ENCODE measurements at regions not wholly inside any gene's neighbourhood (a gene's known extent, or its start where the extent isn't known, plus 50 kb on each side); places are given as distances from the start of the nearest gene placed in this dataset.

DNA sequence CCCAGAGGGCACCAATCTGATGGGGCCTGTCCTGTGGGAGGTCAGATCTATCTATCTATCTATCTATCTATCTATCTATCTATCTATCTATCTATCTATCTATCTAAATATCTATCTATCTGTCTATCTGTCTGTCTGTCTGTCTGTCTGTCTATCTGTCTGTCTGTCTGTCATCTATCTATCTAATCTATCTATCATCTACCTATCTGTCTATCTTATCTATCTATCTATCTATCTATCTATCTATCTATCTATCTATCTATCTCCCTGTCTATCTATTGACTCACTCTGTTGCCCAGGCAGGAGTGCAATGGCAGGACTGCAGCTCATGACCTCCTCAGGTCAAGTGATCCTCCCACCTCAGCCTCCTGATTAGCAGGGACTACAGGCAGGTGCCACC, 155.7 kb upstream of the STX18 start:
- TF ChIP-seq CEBPB (IDR thresholded peaks at IDR 0.05; ENCODE audit: low read depth): no peak
- TF ChIP-seq, protein P1, sequence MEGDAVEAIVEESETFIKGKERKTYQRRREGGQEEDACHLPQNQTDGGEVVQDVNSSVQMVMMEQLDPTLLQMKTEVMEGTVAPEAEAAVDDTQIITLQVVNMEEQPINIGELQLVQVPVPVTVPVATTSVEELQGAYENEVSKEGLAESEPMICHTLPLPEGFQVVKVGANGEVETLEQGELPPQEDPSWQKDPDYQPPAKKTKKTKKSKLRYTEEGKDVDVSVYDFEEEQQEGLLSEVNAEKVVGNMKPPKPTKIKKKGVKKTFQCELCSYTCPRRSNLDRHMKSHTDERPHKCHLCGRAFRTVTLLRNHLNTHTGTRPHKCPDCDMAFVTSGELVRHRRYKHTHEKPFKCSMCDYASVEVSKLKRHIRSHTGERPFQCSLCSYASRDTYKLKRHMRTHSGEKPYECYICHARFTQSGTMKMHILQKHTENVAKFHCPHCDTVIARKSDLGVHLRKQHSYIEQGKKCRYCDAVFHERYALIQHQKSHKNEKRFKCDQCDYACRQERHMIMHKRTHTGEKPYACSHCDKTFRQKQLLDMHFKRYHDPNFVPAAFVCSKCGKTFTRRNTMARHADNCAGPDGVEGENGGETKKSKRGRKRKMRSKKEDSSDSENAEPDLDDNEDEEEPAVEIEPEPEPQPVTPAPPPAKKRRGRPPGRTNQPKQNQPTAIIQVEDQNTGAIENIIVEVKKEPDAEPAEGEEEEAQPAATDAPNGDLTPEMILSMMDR (IDR thresholded peaks at IDR 0.05 in 2 of 3, conservative IDR thresholded peaks at IDR 0.05 in 1 of 3; ENCODE audit: borderline replicate concordance in 1 of 3, insufficient read depth in 1 of 3, low read depth in 2 of 3, low read length in 2 of 3): no peak
- TF ChIP-seq MAX (IDR thresholded peaks at IDR 0.05): no peak
- no peak for TF ChIP-seq EZH2 (IDR thresholded peaks at IDR 0.05)
- TF ChIP-seq, protein P2, sequence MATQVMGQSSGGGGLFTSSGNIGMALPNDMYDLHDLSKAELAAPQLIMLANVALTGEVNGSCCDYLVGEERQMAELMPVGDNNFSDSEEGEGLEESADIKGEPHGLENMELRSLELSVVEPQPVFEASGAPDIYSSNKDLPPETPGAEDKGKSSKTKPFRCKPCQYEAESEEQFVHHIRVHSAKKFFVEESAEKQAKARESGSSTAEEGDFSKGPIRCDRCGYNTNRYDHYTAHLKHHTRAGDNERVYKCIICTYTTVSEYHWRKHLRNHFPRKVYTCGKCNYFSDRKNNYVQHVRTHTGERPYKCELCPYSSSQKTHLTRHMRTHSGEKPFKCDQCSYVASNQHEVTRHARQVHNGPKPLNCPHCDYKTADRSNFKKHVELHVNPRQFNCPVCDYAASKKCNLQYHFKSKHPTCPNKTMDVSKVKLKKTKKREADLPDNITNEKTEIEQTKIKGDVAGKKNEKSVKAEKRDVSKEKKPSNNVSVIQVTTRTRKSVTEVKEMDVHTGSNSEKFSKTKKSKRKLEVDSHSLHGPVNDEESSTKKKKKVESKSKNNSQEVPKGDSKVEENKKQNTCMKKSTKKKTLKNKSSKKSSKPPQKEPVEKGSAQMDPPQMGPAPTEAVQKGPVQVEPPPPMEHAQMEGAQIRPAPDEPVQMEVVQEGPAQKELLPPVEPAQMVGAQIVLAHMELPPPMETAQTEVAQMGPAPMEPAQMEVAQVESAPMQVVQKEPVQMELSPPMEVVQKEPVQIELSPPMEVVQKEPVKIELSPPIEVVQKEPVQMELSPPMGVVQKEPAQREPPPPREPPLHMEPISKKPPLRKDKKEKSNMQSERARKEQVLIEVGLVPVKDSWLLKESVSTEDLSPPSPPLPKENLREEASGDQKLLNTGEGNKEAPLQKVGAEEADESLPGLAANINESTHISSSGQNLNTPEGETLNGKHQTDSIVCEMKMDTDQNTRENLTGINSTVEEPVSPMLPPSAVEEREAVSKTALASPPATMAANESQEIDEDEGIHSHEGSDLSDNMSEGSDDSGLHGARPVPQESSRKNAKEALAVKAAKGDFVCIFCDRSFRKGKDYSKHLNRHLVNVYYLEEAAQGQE (IDR thresholded peaks at IDR 0.05; ENCODE audit: low read depth): no peak
- no peak for TF ChIP-seq POLR2A (IDR thresholded peaks at IDR 0.05; ENCODE audit: borderline replicate concordance, extremely low read depth, insufficient read depth, insufficient read length)
- TF ChIP-seq SRF (IDR thresholded peaks at IDR 0.05; ENCODE audit: low read depth): no peak
